OCI-LY3 (cell line): ENCODE measurements at regions not wholly inside any gene's neighbourhood (a gene's known extent, or its start where the extent isn't known, plus 50 kb on each side); places are given as distances from the start of the nearest gene placed in this dataset.

Source experiments
- EZH2phosphoT487 ChIP-seq: fragments of 200-600 bp; shearing (Covaris generic); IDR thresholded peaks from 2 replicates; pipeline ENCODE4 v1.6.1; 2018; ENCODE audit warnings: antibody characterized with exemption, mixed run types, low read depth
- TF ChIP-seq, protein P1 (sequence below): fragments of 200-600, 300-600 bp; sonication (generic); IDR thresholded peaks from 2 replicates; pipeline ENCODE4 v1.5.1; 2014; ENCODE audit warnings: antibody characterized with exemption, low read length, low read depth

- TF ChIP-seq, protein P1, sequence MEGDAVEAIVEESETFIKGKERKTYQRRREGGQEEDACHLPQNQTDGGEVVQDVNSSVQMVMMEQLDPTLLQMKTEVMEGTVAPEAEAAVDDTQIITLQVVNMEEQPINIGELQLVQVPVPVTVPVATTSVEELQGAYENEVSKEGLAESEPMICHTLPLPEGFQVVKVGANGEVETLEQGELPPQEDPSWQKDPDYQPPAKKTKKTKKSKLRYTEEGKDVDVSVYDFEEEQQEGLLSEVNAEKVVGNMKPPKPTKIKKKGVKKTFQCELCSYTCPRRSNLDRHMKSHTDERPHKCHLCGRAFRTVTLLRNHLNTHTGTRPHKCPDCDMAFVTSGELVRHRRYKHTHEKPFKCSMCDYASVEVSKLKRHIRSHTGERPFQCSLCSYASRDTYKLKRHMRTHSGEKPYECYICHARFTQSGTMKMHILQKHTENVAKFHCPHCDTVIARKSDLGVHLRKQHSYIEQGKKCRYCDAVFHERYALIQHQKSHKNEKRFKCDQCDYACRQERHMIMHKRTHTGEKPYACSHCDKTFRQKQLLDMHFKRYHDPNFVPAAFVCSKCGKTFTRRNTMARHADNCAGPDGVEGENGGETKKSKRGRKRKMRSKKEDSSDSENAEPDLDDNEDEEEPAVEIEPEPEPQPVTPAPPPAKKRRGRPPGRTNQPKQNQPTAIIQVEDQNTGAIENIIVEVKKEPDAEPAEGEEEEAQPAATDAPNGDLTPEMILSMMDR: no peak
- TF ChIP-seq EZH2phosphoT487: no peak
These were observed 764.3 kb upstream of the AADAT start for GRCh38 chr4:170854097-170854496.
